Vagina (tissue), 2 donors: ENCODE measurements at regions not wholly inside any gene's neighbourhood (a gene's known extent, or its start where the extent isn't known, plus 50 kb on each side); places are given as distances from the start of the nearest gene placed in this dataset.

Source experiments
- DNase-seq, 2 donors: peaks; one replicate each; pipeline ENCODE4 v3.0.0-alpha.2; 2017; ENCODE audit errors: extremely low spot score in 2 of 2
- H3K27ac ChIP-seq: fragments of 200-600 bp; sonication (generic); one replicate; pipeline ENCODE4 v1.5.1; 2019
- H3K27me3 ChIP-seq: fragments of 200-600 bp; sonication (generic); one replicate; pipeline ENCODE4 v1.5.1; 2019
- H3K36me3 ChIP-seq, 2 donors: fragments of 200-600 bp; sonication (generic); one replicate each; pipeline ENCODE4 v1.5.1; 2017 to 2019
- H3K4me1 ChIP-seq: fragments of 200-600 bp; sonication (generic); one replicate; pipeline ENCODE4 v1.5.1; 2019
- H3K4me3 ChIP-seq, 2 donors: fragments of 200-600 bp; sonication (generic); 1 replicate in 1 of 2; 2 replicates in 1 of 2; pipeline ENCODE4 v1.5.1; 2016 to 2019
- H3K9me3 ChIP-seq: fragments of 200-600 bp; sonication (generic); one replicate; pipeline ENCODE4 v1.5.1; 2019
- POLR2A ChIP-seq, 2 donors: fragments of 450-650 bp; IDR thresholded peaks; one replicate each; pipeline ENCODE4 v1.6.1; 2017; ENCODE audit warnings: antibody characterized with exemption in 2 of 2, mild to moderate bottlenecking in 2 of 2, moderate library complexity in 2 of 2
- POLR2AphosphoS5 ChIP-seq, 2 donors: sonication (generic); formaldehyde crosslinking; IDR thresholded peaks; one replicate each; pipeline ENCODE4 v1.9.0; 2017; ENCODE audit warnings: antibody characterized with exemption in 2 of 2, mild to moderate bottlenecking in 2 of 2, low read depth in 1 of 2; ENCODE audit not compliant: insufficient read depth in 1 of 2
- intact Hi-C: fragments of 100-400 bp; cut with DNase I; formaldehyde crosslinking; loops from one replicate; pipeline ENCODE4 v1.15.1; 2023
- TF ChIP-seq, protein P1 (sequence below), 3 experiments: fragments of 450-650 bp in 2 of 3; fragments of 200-600 bp in 1 of 3; sonication (generic) in 1 of 3; IDR thresholded peaks; one replicate each; pipeline ENCODE4 v1.5.1; 2017 to 2019; ENCODE audit warnings: antibody characterized with exemption in 3 of 3, mild to moderate bottlenecking in 2 of 3, moderate library complexity in 2 of 3

DNA sequence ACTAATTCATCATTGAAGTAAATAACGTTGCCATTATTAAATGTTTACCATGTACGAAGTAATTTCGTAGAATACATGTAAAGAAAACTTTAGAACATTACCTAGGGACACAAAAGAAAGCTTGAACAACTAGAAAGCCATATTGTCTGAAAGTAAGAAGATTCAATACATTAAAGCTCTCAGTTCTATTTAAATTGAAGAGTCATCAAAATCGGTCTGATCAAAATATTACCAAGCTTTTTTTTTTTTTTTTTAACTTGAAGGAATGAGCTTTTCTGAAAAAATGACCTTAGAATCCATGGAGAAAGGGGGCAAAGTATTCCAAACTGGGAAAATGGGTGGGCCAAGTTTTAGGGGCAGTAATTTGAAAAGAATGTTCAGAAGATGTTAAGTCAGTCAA, 300.8 kb downstream of the GPD2 start:
- H3K36me3 ChIP-seq: no peaks in the 10 kb centered on the region
- intact Hi-C loops: no loop called here
- H3K4me1 ChIP-seq: no peaks in the 10 kb centered on the region
- H3K9me3 ChIP-seq: no peaks in the 10 kb centered on the region
- TF ChIP-seq POLR2A (IDR thresholded peaks at IDR 0.05): no peak
- no peak for TF ChIP-seq POLR2AphosphoS5 (IDR thresholded peaks at IDR 0.05; ENCODE audit: insufficient read depth in 1 of 2, low read depth in 1 of 2)
- TF ChIP-seq, protein P1, sequence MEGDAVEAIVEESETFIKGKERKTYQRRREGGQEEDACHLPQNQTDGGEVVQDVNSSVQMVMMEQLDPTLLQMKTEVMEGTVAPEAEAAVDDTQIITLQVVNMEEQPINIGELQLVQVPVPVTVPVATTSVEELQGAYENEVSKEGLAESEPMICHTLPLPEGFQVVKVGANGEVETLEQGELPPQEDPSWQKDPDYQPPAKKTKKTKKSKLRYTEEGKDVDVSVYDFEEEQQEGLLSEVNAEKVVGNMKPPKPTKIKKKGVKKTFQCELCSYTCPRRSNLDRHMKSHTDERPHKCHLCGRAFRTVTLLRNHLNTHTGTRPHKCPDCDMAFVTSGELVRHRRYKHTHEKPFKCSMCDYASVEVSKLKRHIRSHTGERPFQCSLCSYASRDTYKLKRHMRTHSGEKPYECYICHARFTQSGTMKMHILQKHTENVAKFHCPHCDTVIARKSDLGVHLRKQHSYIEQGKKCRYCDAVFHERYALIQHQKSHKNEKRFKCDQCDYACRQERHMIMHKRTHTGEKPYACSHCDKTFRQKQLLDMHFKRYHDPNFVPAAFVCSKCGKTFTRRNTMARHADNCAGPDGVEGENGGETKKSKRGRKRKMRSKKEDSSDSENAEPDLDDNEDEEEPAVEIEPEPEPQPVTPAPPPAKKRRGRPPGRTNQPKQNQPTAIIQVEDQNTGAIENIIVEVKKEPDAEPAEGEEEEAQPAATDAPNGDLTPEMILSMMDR (IDR thresholded peaks at IDR 0.05): no peak
- DNase-seq: no peak
- no peaks in the 10 kb centered on the region for H3K27me3 ChIP-seq
- no peak overlapping the region for H3K4me3 ChIP-seq
- no peak overlapping the region for H3K27ac ChIP-seq

DNA sequence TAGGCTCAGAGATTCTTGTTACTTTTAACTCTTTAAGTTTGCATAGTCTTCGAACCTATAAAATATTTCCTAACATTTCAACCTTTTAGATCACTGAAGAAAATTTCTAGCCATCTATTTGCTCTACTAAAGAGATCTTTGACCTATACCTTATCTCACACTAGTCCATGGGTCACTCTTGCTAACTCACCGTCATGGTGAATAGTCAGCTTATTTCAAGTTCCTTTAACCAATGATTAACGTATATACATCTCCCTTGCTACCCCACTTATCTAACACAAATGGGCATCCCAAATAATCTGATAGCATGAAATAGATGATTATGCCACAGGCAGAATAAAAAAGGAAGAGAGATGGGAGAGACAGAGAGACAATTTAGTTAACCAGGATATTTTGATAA, 303.1 kb downstream of the GPD2 start:
- no peaks in the 10 kb centered on the region for H3K9me3 ChIP-seq
- H3K27me3 ChIP-seq: no peaks in the 10 kb centered on the region
- H3K27ac ChIP-seq: no peak overlapping the region
- intact Hi-C loops: no loop called here
- DNase-seq: no peak
- no peak overlapping the region for H3K4me3 ChIP-seq
- no peaks in the 10 kb centered on the region for H3K4me1 ChIP-seq
- no peaks in the 10 kb centered on the region for H3K36me3 ChIP-seq
- no peak for TF ChIP-seq POLR2AphosphoS5 (IDR thresholded peaks at IDR 0.05; ENCODE audit: insufficient read depth in 1 of 2, low read depth in 1 of 2)
- TF ChIP-seq POLR2A (IDR thresholded peaks at IDR 0.05): no peak
- TF ChIP-seq, protein P1 (IDR thresholded peaks at IDR 0.05): no peak

DNA sequence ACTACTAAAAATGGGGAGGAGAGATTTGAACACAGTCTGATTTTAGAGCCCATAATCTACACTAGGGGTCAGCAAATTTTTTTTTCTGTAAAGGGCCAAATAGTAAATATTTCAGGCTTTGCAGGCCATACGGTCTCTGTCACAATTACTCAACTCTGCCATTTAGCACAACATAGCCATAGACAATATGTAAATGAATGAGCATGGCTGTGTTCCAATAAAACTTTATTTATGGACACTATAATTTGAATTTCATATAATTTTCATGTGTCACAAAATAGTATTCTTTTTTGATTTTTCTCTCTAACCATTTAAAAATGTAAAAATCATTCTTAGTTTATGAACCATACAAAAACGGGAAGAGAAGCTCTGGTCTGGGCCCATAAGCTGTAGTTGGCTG, 309.4 kb downstream of the GPD2 start:
- Histone ChIP-seq H3K36me3 (no peaks in the 10 kb centered on the region), H3K27ac (no peak overlapping the region), H3K9me3 (no peaks in the 10 kb centered on the region), H3K27me3 (no peaks in the 10 kb centered on the region), H3K4me1 (no peaks in the 10 kb centered on the region), H3K4me3 (no peak overlapping the region)
- DNase-seq: no peak
- TF ChIP-seq POLR2A (IDR thresholded peaks at IDR 0.05) (no peak), POLR2AphosphoS5 (IDR thresholded peaks at IDR 0.05; ENCODE audit: insufficient read depth in 1 of 2, low read depth in 1 of 2) (no peak)
- TF ChIP-seq, protein P1 (IDR thresholded peaks at IDR 0.05): no peak
- intact Hi-C loops: no loop called here

DNA sequence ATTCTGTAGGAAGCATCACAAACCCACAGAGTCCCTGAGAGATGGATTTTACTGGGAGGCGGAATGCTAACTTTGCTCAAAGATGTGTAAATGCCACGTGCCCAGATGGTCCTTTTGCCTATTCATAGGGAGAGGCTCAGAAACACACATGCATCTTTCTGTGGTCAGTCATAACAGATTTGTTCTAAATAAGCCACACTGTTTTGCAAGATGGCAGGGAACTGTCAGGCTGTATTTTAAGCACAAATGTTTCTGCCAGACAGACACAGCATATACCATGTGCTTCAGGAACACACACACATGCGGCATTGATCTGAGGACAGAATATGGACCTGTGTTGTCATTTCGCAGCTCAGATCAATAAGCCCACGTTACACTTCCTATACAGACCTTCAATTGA, 312.0 kb downstream of the GPD2 start:
- intact Hi-C loops: no loop called here
- no peaks in the 10 kb centered on the region for H3K27me3 ChIP-seq
- no peak overlapping the region for H3K27ac ChIP-seq
- no peaks in the 10 kb centered on the region for H3K36me3 ChIP-seq
- no peaks in the 10 kb centered on the region for H3K9me3 ChIP-seq
- no peaks in the 10 kb centered on the region for H3K4me1 ChIP-seq
- DNase-seq: no peak
- TF ChIP-seq, protein P1 (IDR thresholded peaks at IDR 0.05): no peak
- TF ChIP-seq POLR2A (IDR thresholded peaks at IDR 0.05): no peak
- TF ChIP-seq POLR2AphosphoS5 (IDR thresholded peaks at IDR 0.05; ENCODE audit: insufficient read depth in 1 of 2, low read depth in 1 of 2): no peak
- no peak overlapping the region for H3K4me3 ChIP-seq

DNA sequence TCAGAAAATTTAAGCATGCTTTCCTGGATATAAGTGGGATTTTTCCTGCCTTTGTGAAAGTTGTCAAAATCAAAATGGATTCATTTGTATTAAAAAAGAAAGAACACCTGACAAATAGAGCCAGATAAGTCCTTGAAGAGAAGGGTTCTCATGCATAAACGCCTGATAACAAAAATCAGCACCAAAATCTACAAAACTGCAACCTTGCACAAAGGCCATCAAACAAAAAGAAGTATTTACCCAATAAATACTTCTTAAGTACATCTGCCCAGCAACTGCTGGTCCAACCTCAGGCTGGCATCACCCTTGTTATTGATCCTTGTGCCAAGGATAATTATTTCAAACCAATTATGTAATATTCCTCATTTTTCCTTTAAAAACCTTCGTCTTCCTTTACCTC, 315.9 kb downstream of the GPD2 start:
- DNase-seq: no peak
- intact Hi-C loops: no loop called here
- Histone ChIP-seq H3K4me3 (no peak overlapping the region), H3K4me1 (no peaks in the 10 kb centered on the region), H3K36me3 (no peaks in the 10 kb centered on the region), H3K27ac (no peak overlapping the region), H3K9me3 (no peaks in the 10 kb centered on the region), H3K27me3 (no peaks in the 10 kb centered on the region)
- TF ChIP-seq, protein P1 (IDR thresholded peaks at IDR 0.05): no peak
- TF ChIP-seq POLR2A (IDR thresholded peaks at IDR 0.05) (no peak), POLR2AphosphoS5 (IDR thresholded peaks at IDR 0.05; ENCODE audit: insufficient read depth in 1 of 2, low read depth in 1 of 2) (no peak)
